Femur (tissue), 1 donor: ENCODE measurements at regions not wholly inside any gene's neighbourhood (a gene's known extent, or its start where the extent isn't known, plus 50 kb on each side); places are given as distances from the start of the nearest gene placed in this dataset.
"Not testable (repeated sequence)": the region's sequence is repeated elsewhere in the genome, so short reads cannot be mapped to it uniquely, and the experiment has no call there.

Experiments used
- DNase-seq: peaks from one replicate; pipeline ENCODE4 v3.0.0-alpha.2; 2017

DNA sequence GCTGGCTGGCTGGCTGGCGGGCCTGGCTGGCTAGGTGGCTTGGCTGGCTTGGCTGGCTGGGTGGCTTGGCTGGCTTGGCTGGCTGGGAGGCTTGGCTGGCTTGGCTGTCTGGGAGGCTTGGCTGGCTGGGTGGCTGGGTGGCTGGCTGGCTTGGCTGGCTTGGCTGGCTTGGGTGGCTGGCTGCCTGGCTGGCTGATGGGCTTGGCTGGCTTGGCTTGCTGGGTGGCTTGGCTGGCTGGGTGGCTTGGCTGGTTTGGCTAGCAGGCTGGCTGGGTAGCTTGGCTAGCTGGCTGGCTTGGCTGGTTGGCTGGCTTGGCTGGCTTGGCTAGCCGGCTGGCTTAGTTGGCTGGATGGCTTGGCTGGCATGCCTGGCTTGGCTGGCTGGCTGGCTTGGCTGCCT is 2834.1 kb downstream of the RPIA start:
- DNase-seq = not testable (repeated sequence)

DNA sequence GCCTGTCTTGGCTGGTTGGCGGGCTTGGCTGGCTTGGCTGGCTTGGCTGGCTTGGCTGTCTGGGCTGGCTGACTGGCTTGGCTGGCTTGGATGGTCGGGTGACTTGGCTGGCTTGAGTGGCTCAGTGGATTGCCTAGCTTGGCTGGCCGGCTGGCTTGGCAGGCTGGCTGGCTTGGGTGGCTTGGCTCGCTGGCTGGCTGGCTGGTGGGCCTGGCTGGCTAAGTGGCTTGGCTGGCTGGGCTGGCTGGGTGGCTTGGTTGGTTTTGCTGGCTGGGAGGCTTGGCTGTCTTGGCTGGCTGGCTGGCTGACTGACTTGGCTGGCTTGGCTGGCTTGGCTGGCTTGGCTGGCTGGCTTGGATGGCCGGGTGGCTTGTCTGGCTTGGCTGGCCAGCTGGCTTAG is 2834.6 kb downstream of the RPIA start:
- not testable (repeated sequence) for DNase-seq

DNA sequence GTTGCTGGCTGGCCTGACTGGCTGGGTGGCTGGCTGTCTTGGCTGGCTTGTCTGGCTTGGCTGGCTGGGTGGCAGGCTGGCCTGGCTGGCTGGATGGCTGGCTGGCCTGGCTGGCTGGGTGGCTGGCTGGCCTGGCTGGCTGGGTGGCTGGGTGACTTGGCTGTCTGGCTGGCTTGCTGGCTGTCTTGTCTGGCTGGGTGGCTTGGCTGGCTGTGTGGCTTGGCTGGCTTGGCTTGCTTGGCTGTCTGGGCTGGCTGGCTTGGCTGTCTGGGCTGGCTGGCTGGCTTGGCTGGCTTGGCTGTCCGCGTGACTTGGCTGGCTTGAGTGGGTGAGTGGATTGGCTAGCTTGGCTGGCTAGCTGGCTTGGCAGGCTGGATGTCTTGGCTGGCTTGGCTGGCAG is 2835.6 kb downstream of the RPIA start:
- DNase-seq = not testable (repeated sequence)

DNA sequence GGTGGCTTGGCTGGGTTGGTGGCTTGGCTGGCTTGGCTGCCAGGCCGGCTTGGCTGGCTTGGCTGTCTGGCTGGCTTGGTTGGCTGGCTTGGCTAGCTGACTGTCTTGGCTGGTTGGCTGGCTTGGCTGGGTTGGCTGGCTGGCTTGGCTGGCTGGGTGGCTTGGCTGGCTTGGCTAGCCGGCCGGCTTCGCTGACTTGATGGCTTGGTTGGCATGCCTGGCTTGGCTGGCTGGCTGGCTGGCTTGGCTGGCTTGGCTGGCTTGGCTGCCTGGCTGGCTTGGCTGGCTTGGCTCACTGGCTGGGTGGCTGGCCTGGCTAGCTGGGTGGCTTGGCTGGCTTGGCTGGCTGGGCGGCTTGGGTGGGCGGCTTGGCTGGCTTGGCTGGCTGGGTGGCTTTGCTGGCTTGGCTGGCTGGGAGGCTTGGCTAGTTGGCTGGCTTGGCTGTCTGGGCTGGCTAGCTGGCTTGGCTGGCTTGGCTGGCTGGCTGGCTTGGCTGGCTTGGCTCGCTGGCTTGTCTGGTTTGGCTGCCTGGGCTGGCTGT is 2836.1 kb downstream of the RPIA start:
- not testable (repeated sequence) for DNase-seq

DNA sequence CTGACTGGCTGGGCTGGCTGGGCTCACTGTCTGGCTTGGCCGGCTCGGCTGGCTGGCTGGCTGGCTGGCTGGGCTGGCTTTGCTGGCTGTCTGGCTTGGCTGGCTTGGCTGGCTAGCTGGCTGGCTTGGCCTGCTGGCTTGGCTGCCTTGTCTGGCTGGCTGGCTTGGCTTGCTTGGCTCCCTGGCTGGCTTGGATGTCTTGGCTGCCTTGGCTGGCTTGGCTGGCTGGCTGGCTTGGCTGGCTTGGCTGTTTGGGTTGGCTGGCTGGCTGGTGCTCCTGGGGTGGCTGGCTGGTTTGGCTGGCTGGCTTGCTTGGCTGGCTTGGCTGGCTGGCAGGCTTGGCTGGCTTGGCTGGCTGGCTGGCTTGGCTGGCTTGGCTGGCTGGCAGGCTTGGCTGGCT is 2836.9 kb downstream of the RPIA start:
- DNase-seq = not testable (repeated sequence)

DNA sequence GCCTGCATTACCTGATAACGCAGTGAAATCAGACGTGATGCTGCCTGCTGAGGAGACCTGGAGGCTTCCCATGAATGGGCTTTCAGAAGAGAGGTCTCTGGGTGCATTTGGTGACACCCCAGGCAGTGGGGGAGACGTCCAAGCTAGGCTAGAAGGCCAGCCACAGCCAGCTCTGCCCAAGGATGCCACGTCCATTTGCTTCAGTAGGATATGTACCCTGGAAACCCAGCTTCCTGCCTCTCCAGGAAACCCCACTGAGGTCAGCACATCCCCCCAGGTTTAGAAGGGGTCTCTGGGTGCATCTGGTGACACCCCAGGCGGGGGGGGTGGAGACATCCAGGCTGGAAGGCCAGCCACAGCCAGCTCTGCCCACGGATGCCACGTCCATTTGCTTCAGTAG is 2844.6 kb downstream of the RPIA start:
- not testable (repeated sequence) for DNase-seq

DNA sequence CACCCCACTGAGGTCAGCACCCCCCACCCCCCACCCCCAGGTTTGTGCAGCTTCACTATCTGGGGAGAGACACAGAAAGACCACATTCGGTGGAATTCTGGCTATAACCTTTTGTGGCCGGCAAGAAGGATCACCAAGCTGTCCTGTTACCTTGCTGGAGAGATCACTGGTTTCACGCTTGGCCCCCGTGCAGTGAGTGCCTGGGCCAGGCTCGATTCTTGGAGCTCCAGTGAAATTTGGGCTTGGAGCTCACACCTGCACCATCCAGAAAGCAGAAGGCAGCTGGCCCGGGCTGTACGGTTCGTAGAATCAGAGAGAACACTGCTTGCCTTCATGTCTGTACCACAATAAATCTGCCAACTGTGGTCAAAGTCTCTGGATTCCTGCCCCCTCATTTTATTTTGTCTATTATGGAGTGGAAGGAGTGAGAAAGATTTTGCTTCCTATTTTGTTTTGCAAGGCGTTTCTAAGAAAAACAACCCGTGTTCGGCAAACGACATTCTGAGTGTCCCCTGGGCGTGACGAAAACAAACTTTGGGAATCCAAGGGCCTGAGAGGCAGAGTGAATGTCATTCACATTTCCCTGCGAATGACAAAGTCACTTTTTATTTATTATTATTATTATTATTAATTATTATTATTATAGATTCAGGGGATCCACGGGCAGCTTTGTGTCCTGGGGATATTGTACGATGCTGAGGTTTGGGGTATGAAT is 2845.2 kb downstream of the RPIA start:
- not testable (repeated sequence) for DNase-seq

DNA sequence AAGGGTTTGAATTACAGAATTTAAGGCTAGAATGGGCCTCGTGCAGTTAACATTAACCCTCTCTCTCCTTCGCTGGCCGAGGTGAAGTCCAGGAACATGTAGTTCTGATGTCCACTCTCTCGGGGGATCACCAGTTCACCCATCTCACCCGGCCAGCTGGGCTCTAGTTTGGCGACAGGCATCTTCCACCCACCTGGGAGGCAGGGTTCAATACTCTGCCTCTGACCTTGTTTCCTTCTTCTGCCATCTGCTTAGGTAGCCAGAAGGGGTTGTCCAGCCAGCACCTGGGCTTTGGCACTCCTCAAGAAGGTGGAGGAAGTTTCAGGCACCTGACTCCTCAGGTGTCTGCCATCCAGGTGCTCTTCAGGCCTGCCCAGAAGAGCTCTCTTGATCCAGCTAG is 2857.8 kb downstream of the RPIA start:
- not testable (repeated sequence) for DNase-seq

DNA sequence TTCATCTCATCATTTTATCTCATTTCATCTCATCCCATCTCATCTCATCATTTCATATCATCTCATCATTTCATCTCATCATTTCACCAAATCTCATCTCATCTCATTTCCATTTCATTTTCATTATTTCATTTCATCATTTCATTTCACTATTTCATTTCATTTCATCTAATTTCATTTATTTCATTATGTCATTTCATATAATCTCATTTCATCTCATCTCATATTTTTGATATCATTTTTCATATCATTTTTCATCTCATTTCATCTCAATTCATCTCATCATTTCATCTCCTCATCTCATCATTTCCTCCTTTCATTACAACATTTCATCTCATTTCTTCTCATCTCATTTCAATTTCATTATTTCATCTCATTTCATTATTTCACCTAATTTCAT is 2866.8 kb downstream of the RPIA start:
- DNase-seq = not testable (repeated sequence)

DNA sequence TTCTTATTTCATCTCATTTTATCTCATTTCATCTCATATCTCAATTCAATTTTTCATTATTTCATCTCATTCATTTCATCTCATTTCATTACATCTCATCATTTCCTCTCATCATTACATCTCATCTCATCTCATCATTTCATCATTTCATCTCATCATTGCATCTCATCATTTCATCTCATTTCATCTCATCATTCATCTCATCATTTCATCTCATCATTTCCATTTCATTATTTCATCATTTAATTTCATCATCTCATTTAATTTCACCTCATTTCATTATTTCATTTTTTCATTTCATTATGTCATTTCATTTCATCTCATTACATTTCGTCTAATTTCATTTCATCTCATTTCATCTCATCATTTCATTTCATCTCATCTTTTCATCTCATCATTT is 2867.8 kb downstream of the RPIA start:
- not testable (repeated sequence) for DNase-seq

DNA sequence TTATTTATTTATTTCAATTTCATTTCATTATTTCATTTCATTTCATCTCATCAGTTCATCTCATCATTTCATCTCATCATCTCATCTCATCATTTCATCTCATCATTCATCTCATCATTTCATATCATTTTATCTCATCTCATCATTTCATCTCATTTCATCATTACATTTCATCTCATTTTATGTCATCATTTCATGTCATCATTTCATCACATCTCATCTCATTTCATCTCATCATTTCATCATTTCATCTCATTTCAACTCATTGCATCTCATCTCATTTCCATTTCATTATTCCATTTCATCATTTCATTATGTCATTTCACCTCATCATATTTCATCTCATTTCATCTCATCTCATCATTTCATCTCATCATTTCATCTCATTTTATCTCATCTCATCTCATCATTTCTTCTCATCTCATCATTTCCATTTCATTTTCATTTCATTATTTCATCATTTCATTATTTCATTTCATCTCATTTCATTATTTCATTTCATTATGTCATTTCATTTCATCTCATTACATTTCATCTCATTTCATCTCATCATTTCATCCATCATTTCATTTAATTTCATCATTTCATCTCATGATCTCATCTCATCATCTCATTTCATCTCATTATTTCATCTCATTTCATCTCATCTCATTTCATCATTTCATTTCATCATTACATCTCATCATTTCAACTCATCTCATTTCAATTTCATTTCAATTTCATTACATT is 2868.6 kb downstream of the RPIA start:
- not testable (repeated sequence) for DNase-seq

DNA sequence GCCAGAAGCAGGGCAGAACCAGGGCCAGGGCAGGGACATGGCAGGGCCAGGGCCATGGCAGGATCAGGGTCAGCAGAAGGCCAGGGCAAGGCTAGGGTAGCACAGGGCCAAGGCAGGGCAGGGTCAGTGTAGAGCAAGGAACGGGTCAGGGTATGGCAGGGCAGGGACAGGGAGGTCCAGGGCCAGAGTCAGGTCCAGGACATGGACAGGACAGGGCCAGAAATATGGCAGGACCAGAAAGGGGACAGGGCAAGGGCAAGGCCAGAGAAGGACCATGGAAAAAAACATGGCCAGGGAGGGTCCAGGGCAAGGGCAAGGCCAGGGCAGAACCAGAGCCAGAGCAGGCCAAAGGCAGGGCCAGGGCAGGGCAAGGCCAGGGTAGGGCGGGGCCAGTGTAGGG is 2870.7 kb downstream of the RPIA start:
- not testable (repeated sequence) for DNase-seq

DNA sequence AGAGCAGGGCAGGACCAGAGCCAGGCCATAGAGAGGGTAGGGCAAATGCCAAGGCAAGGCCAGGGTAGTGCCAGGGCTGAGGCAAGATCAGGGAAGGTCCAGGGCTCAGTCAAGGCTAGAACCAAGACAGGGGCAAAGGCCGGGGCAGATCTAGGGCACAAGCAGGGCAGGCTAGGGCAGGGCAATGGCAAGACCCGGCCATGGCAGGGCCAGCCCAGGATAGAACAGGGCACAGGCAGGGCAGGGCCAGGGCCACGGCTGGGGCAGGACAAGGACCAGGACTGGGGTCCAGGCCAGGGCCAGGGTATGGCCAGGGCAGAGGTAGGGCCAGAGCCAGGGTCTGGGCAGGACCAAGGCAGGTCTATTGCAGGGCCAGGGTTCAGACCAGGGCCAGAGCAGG is 2873.2 kb downstream of the RPIA start:
- not testable (repeated sequence) for DNase-seq

DNA sequence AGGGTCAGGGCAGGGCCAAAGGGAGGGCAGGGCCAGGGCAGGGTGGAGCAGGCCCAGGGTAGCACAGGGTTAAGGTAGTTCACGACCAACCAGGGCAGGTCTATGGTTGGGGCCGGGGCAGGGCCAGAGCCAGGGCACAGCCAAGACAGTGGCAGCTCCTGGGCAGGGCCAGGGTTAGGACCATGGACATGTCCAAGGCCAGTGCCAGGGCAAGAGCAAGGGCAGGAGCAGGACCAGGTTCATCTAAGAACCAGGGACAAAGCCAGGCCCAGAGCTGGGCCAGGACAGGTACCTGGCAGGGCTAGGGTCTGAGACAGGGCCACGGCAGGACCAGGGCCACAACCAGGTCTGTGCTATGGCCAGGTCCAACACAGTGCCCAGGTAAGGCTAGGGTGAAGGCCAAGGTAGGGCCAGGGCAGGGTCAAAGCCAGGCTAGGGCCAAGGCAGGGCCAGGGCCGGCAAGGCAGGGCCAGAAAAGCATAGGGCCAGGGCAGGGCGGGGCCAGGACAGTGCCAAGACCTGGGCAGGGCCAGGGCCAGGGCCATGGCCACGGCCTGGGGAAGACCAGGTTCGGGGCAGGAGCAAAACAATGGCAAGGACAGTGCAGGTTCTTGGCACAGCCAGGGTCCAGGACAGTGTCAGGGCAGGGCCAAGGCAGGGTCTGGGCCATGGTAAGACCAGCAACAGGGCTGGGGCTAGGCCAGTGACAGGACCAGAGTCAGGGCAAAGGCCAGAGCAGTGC is 2874.4 kb downstream of the RPIA start:
- not testable (repeated sequence) for DNase-seq

DNA sequence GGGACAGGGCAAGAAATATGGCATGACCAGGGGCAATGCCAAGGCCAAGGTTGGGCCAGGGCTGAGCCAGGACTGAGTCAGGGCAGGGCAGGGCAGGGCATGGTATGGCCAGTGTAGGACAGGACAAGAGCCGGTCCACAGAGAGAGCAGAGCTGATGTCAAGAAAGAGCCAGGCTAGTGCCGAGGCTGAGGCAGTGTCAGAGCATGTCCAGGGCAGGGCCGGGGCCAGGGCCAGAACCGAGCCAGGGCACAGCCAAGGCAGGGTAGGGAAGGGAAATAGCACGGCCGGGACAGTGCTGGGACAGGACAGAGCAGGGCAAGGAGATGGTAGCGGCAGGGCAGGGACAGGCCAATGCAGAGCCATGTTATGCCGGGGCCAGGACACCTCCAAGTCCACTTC is 2875.1 kb downstream of the RPIA start:
- DNase-seq = not testable (repeated sequence)

DNA sequence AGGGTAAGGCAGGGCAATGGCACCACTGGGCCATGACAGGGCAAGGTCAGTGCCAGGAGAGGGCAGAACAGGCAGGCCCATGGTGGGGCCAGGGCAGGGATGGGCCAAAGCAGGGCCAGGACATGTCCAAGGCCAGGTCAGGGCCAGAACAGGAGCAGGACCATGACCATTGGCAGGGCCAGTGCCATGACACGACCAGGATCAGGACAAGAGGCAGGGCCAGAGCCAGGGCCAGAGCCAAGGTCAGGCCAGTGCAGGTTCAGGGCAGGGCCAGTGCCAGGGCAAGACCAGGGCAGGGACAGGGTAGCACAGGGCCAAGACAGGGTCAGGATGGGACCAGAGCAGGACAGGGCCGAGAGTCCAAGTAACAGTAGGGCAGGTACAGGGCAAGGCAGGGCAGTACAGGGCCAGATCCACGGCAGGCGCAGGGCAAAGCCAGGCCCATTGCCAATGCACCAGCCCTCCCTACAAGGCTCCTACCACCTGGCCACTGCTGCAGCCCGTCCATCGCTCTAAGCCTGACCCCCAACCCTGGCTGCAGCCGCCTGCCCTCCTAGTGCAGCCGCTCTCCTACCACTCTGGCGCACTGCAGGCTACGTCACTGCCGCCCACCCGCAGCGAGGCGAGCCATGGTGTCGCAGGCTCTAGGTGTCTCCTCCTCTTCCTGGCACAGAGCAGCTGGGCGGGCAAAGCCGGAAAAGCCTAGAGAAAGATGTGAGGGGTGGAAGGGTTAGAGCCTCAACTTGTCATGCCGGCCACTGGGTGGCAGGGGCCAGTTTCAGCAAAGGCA is 2876.3 kb downstream of the RPIA start:
- DNase-seq = not testable (repeated sequence)

DNA sequence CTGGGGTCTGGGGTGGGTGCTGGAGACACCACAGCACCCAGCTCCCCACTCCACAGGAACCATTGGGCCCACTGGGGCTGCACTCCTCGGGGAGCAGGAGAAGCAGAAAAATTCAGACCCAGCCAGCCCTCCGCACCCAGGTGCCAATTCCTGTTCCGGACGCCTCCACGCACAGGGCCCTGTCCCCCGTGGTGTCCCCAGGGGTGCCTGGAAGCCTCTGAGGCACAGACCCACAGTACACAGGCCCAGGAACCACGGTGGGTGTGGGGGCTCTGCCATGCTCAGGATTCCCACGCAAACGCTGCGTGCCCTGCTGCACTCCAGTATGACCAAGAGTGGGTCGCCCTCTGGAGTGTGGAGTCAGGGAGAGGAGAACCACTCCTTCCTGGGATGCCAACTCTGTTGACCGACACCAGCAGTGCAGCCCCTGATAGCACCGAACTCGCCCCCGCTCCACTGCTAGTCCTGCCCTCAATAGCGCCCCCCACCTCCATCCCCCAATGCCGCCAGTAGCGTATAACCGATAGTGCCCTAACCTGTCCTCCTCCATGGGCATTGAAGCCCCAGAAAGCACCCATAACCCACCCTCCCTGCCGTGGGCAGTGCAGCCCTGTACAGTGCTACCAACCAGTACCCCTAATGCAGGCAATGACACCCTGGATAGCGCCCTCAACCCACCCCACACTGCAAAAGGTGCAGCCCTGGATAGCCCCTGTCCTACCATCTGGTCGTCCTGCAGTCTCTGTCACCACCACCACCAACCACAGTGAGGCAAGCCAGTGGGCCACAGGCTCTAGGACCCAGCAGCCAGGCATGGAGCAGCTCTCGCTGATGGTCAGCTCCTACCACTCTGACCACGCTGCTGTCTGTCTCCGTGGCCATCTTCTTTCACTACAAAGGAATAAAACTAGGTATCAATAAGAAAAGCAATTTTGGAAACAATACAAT is 2877.2 kb downstream of the RPIA start:
- DNase-seq = not testable (repeated sequence)

DNA sequence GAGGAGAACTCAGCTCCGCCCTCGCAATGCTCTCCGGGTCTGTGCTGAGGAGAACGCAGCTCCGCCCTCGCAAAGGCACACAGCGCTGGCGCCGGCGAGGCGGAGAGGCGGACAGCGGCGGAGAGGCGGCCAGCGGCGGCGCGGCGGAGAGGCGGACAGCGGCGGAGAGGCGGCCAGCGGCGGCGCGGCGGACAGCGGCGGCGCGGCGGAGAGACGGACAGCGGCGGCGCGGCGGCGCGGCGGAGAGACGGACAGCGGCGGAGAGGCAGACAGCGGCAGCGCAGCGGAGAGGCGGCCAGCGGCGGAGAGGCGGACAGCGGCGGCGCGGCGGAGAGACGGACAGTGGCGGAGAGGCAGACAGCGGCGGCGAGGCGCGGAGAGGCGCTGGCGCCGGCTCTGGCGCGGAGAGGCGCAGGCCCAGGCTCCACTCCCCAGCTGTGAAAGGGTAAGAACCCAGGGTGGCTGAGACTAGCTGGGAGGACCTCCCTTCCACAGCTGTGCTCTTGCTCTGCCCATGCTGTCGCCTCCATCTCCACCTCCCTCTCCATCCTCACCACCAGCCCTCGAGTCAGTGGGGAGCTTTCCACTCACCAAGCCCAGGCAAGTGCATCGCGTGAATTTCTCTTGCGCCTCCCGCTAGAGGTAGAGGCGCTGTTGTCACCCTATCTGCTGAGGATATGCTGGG is 2879.9 kb downstream of the RPIA start:
- DNase-seq = not testable (repeated sequence)

DNA sequence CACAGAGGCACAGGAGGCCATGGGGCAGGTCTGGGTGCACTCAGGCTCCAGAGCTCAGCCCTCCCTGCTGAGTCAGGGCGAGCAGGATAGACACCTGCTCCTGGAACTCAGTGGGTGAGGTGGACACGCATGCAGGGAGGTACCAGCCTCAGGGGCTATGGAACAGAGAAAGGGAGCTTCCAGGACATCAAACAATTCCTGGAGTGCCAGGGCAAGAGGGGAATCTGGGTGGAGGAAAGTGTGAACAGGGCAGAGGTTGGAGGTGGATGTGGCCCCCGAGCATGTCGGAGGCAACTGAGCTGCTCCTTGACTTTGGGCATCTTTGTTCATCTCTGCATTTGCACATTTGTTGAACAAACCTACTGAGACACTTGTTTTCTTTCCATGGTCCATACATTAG is 2881.5 kb downstream of the RPIA start:
- DNase-seq = not testable (repeated sequence)

DNA sequence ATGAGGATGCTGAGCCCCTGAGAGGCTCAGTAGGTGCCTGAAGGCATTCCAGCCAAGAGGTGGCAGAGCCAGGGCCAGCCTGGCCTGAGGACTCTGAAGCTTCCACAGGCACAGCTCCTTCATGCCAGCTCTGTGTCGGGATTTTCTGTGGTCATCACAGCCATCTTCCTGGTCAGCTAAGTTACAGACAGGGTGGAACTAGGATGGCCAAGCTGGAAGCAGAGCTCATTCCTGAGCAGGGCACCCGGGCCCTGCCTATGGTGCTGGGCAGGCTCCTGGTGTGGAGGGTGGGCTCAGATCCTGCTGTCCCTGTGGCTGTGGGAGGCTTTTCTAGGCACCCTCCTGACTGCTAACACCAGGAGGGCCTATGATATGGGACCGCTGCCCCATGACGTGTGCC is 2882.3 kb downstream of the RPIA start:
- DNase-seq = not testable (repeated sequence)

DNA sequence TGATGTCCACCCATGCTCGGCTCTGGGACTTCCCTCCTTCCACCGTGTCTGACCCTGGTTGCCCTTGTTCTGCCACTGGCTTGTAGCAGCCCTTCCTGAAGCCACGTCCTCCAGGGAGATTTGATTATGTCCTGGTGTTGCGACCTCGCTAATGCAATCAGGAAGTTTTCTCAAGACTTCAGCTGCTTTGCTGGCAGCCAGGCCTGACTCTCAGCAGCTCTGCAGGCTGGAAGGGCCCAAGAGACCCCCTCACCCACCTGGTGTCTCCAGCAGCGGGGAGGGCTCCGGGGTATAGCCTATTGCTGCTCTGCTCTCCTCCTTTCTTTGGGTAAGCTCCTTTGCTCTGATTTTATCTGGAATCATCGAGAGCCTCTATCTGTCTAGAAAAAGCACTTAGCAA is 2882.8 kb downstream of the RPIA start:
- DNase-seq = not testable (repeated sequence)
